GM12875 (cell line): ENCODE measurements at regions not wholly inside any gene's neighbourhood (a gene's known extent, or its start where the extent isn't known, plus 50 kb on each side); places are given as distances from the start of the nearest gene placed in this dataset.

ENCODE experiments used
- H3K4me3 ChIP-seq: one replicate; pipeline ENCODE4 v1.5.1; 2011; ENCODE audit warnings: low read depth, low read length, control low read depth
- CTCF ChIP-seq: IDR thresholded peaks from 2 replicates; pipeline ENCODE4 v1.5.1; 2011; ENCODE audit warnings: low read depth, mild to moderate bottlenecking, control low read depth, inconsistent platforms, low read length, moderate library complexity, borderline replicate concordance; ENCODE audit not compliant: insufficient read depth

- no peak overlapping the region for H3K4me3 ChIP-seq
- TF ChIP-seq CTCF: no peak
These were observed 471.4 kb downstream of the LIG4 start for GRCh38 chr13:107743983-107744382.

- H3K4me3 ChIP-seq: no peak overlapping the region
- TF ChIP-seq CTCF: no peak
These were observed 471.8 kb downstream of the LIG4 start for GRCh38 chr13:107743526-107743925.

GRCh38 chr13:107743100-107743499 is 472.2 kb downstream of the LIG4 start:
- TF ChIP-seq CTCF: no peak
- no peak overlapping the region for H3K4me3 ChIP-seq

GRCh38 chr13:107742544-107742943 is 472.8 kb downstream of the LIG4 start:
- H3K4me3 ChIP-seq: no peak overlapping the region
- no peak for TF ChIP-seq CTCF

- H3K4me3 ChIP-seq: no peak overlapping the region
- TF ChIP-seq CTCF: no peak
These were observed 477.3 kb downstream of the LIG4 start for GRCh38 chr13:107738004-107738403.

GRCh38 chr13:107736731-107737130 is 478.6 kb downstream of the LIG4 start:
- no peak for TF ChIP-seq CTCF
- H3K4me3 ChIP-seq: no peak overlapping the region

- TF ChIP-seq CTCF: no peak
- H3K4me3 ChIP-seq: no peak overlapping the region
These were observed 479.2 kb downstream of the LIG4 start for GRCh38 chr13:107736170-107736569.
